GM12878 (cell line): ENCODE measurements at regions not wholly inside any gene's neighbourhood (a gene's known extent, or its start where the extent isn't known, plus 50 kb on each side); places are given as distances from the start of the nearest gene placed in this dataset.

ENCODE experiments used
- ATAC-seq: fragments of 200-7000 bp; cut with Tn5 transposase; 3 replicates; pipeline ENCODE4 v1.9.1; 2020; ENCODE audit warnings: mild to moderate bottlenecking, moderate library complexity
- BruUV-seq: library from RNA; stranded (reverse); fragments of 400-500 nt; replicated peaks from 2 replicates; lab custom pipeline; 2021; lab: Mats Ljungman, UMichigan
- CTCF ChIA-PET: fragments of 300-600 bp; sonication (Branson Sonifier 250); formaldehyde crosslinking; extraction: SDS; loops from one replicate; lab custom pipeline; 2021; ENCODE audit warnings: inconsistent platforms; lab: Yijun Ruan, JAX
- POLR2A ChIA-PET: fragments of 350-600 bp; formaldehyde crosslinking; extraction: SDS; loops from one replicate; lab custom pipeline; 2021; ENCODE audit warnings: inconsistent platforms; lab: Charles Lee
- RAD21 ChIA-PET: fragments of 300-600 bp; sonication (Branson Sonifier 250); formaldehyde crosslinking; loops from one replicate; lab custom pipeline; 2023; ENCODE audit warnings: antibody characterized with exemption; ENCODE audit not compliant: unreplicated experiment; lab: Charles Lee
- SMC1A ChIA-PET: fragments of 300-600 bp; sonication (Branson Sonifier 250); formaldehyde crosslinking; loops from one replicate; lab custom pipeline; 2023; ENCODE audit not compliant: unreplicated experiment, uncharacterized antibody; lab: Charles Lee
- DNase-seq: peaks from one replicate; pipeline ENCODE4 v3.0.0-alpha.2; 2011; ENCODE audit warnings: low read depth, low spot score
- FAIRE-seq: peaks from 3 replicates; lab custom pipeline; 2011; peaks lifted over from hg19 to GRCh38; lab: Jason Lieb, UNC
- H2AFZ ChIP-seq: 2 replicates; pipeline ENCODE4 v1.6.0; 2011; ENCODE audit warnings: low read depth, low read length, control low read depth; ENCODE audit not compliant: control insufficient read depth
- H3K27ac ChIP-seq: 2 replicates; pipeline ENCODE4 v1.5.1; 2011; ENCODE audit warnings: control low read depth; ENCODE audit not compliant: control insufficient read depth, insufficient read depth
- H3K27me3 ChIP-seq, 2 experiments: replicated peaks in 1 of 2; 2 replicates each; pipeline versions ENCODE4 v1.6.0 to v1.6.1; 2011; ENCODE audit warnings: low read length in 1 of 2; ENCODE audit not compliant: control insufficient read depth in 2 of 2, insufficient read depth in 2 of 2
- H3K36me3 ChIP-seq, 2 experiments: 2 replicates each; pipeline ENCODE4 v1.5.1; 2011; ENCODE audit warnings: low read length in 1 of 2; ENCODE audit not compliant: control insufficient read depth in 2 of 2, insufficient read depth in 2 of 2
- H3K4me1 ChIP-seq: 2 replicates; pipeline ENCODE4 v1.6.1; 2011; ENCODE audit warnings: mild to moderate bottlenecking, low read length, moderate library complexity, mixed read lengths; ENCODE audit not compliant: control insufficient read depth, insufficient read depth
- H3K4me2 ChIP-seq: 2 replicates; pipeline ENCODE4 v1.6.0; 2011; ENCODE audit warnings: control low read depth; ENCODE audit not compliant: control insufficient read depth, insufficient read depth
- H3K4me3 ChIP-seq: fragments of 200-600 bp; sonication (generic); 2 replicates; pipeline ENCODE4 v1.5.1; 2016
- H3K79me2 ChIP-seq: 2 replicates; pipeline ENCODE4 v1.6.0; 2011; ENCODE audit warnings: low read length; ENCODE audit not compliant: control insufficient read depth, insufficient read depth
- H3K9ac ChIP-seq: 2 replicates; pipeline ENCODE4 v1.8.0; 2011; ENCODE audit warnings: low read length, control low read depth, mixed read lengths; ENCODE audit not compliant: control insufficient read depth, insufficient read depth
- H3K9me3 ChIP-seq: replicated peaks from 3 replicates; pipeline ENCODE4 v1.5.1; 2011; ENCODE audit warnings: mild to moderate bottlenecking, low read length; ENCODE audit not compliant: control insufficient read depth, insufficient read depth
- H4K20me1 ChIP-seq: 2 replicates; pipeline ENCODE4 v1.6.0; 2011; ENCODE audit not compliant: control insufficient read depth, insufficient read depth
- ASH2L ChIP-seq: fragments of 300-600, 200-600 bp; sonication (generic); IDR thresholded peaks from 2 replicates; pipeline ENCODE4 v1.6.1; 2017; ENCODE audit warnings: low read depth, mild to moderate bottlenecking, borderline replicate concordance
- BACH1 ChIP-seq: fragments of 450-650 bp; IDR thresholded peaks from 2 replicates; pipeline ENCODE4 v1.6.1; 2017; ENCODE audit warnings: mild to moderate bottlenecking, borderline replicate concordance
- BHLHE40 ChIP-seq, 2 experiments: fragments of 450-650 bp in 1 of 2; IDR thresholded peaks; 2 replicates each; pipeline ENCODE4 v1.6.1; 2011 to 2017; ENCODE audit warnings: low read depth in 2 of 2, borderline replicate concordance in 1 of 2, improper control_type of control experiment in 1 of 2, low read length in 1 of 2, mild to moderate bottlenecking in 1 of 2
- CBX3 ChIP-seq: fragments of 200-600 bp; sonication (generic); IDR thresholded peaks from 2 replicates; pipeline ENCODE4 v1.6.1; 2016; ENCODE audit warnings: low read depth, borderline replicate concordance
- CBX5 ChIP-seq: sonication (generic); IDR thresholded peaks from 2 replicates; pipeline ENCODE4 v1.6.1; 2016; ENCODE audit warnings: low read depth, moderate library complexity, mild to moderate bottlenecking, inconsistent platforms
- CTCF ChIP-seq, 3 experiments: IDR thresholded peaks in 2 of 3; conservative IDR thresholded peaks in 1 of 3; 2 replicates each; pipeline ENCODE4 v1.5.1; 2011; ENCODE audit warnings: low read depth in 3 of 3, low read length in 3 of 3, mild to moderate bottlenecking in 3 of 3, control low read depth in 2 of 3, moderate library complexity in 2 of 3, inconsistent platforms in 1 of 3, mixed read lengths in 1 of 3; ENCODE audit not compliant: control insufficient read depth in 2 of 3, insufficient read depth in 1 of 3; ENCODE audit errors: extremely low read depth in 1 of 3
- ETV6 ChIP-seq, 2 experiments: fragments of 450-650 bp in 1 of 2; IDR thresholded peaks in 1 of 2; conservative IDR thresholded peaks in 1 of 2; 2 replicates each; pipeline ENCODE4 v1.6.1; 2014; ENCODE audit warnings: antibody characterized with exemption in 1 of 2, borderline replicate concordance in 1 of 2, low read depth in 1 of 2, mild to moderate bottlenecking in 1 of 2, moderate library complexity in 1 of 2
- EZH2 ChIP-seq: IDR thresholded peaks from 2 replicates; pipeline ENCODE4 v1.6.1; 2012; ENCODE audit warnings: low read depth, mild to moderate bottlenecking, control low read depth, inconsistent platforms, low read length, borderline replicate concordance; ENCODE audit not compliant: control insufficient read depth
- FOXM1 ChIP-seq: IDR thresholded peaks from 2 replicates; pipeline ENCODE4 v1.6.1; 2012; ENCODE audit warnings: low read depth, mild to moderate bottlenecking, inconsistent platforms, low read length, moderate library complexity
- MAX ChIP-seq: IDR thresholded peaks from 2 replicates; pipeline ENCODE4 v1.6.1; 2012; ENCODE audit warnings: low read depth, low read length, improper control_type of control experiment
- NFIC ChIP-seq: IDR thresholded peaks from 2 replicates; pipeline ENCODE4 v1.6.1; 2012; ENCODE audit warnings: low read depth, mild to moderate bottlenecking, inconsistent platforms, low read length, moderate library complexity
- NRF1 ChIP-seq: conservative IDR thresholded peaks from 2 replicates; pipeline ENCODE4 v1.6.1; 2011; ENCODE audit warnings: mild to moderate bottlenecking, low read depth, low read length, improper control_type of control experiment
- POLR2AphosphoS2 ChIP-seq: IDR thresholded peaks from 2 replicates; pipeline ENCODE4 v1.6.1; 2011; ENCODE audit warnings: low read depth, mild to moderate bottlenecking, low read length, improper control_type of control experiment, moderate library complexity
- SIX5 ChIP-seq: IDR thresholded peaks from 2 replicates; pipeline ENCODE4 v1.6.1; 2011; ENCODE audit warnings: mild to moderate bottlenecking, low read depth, low read length, moderate library complexity; ENCODE audit not compliant: severe bottlenecking
- SREBF1 ChIP-seq: IDR thresholded peaks from 2 replicates; pipeline ENCODE4 v1.6.1; 2012; ENCODE audit warnings: mild to moderate bottlenecking, low read length
- TBL1XR1 ChIP-seq: IDR thresholded peaks from 2 replicates; pipeline ENCODE4 v1.6.1; 2012; ENCODE audit warnings: low read depth, low read length, improper control_type of control experiment
- YBX1 ChIP-seq: fragments of 450-650 bp; IDR thresholded peaks from 2 replicates; pipeline ENCODE4 v1.6.1; 2016; ENCODE audit warnings: antibody characterized with exemption
- WGBS: methylation state at CpG from one replicate; pipeline ENCODE4 v1.1.6; 2016; ENCODE audit warnings: low lambda C conversion rate; ENCODE audit not compliant: insufficient replicate concordance, insufficient coverage; ENCODE audit errors: missing lambda C conversion rate; 5-methylcytosine and 5-hydroxymethylcytosine counted together
- in situ Hi-C: fragments of 300-500 bp; cut with MboI; formaldehyde crosslinking; loops from 9 replicates; pipeline ENCODE4 v1.14.3; 2018; ENCODE audit warnings: mixed read lengths
- intact Hi-C: fragments of 100-400 bp; cut with micrococcal nuclease; formaldehyde crosslinking; loops from one replicate; pipeline ENCODE4 v1.14.2; 2022; ENCODE audit not compliant: unreplicated experiment
- TF ChIP-seq, protein P1 (sequence below): IDR thresholded peaks from 2 replicates; pipeline ENCODE4 v1.6.1; 2011; ENCODE audit warnings: low read depth, low read length, improper control_type of control experiment, borderline replicate concordance

- ChIA-PET POLR2A (no interaction called here), RAD21 (no interaction called here), CTCF (no interaction called here), SMC1A (interaction anchor here (0.8 to 0.9 kb wide), 2 partner anchors 19 to 59 kb away, joined by 3 read pairs; no protein-coding TSS in a partner anchor)
- intact Hi-C loops, result no loop called here
- in situ Hi-C loops, result no loop called here
- H2AFZ ChIP-seq, result no peak overlapping the region
- 15% methylated on average over 4 of the region's 4 CpGs for WGBS
- no peak overlapping the region for H3K4me3 ChIP-seq
- no peaks in the 10 kb centered on the region for H3K36me3 ChIP-seq
- no peaks in the 10 kb centered on the region for H3K27me3 ChIP-seq
- no peak overlapping the region for H3K4me2 ChIP-seq
- FAIRE-seq (peak; percentile 70), DNase-seq (no peak), ATAC-seq (no peak)
- no peaks in the 10 kb centered on the region for H3K4me1 ChIP-seq
- no peak overlapping the region for H3K9ac ChIP-seq
- H3K9me3 ChIP-seq, result no peaks in the 10 kb centered on the region
- no peaks in the 10 kb centered on the region for H3K79me2 ChIP-seq
- no peak for TF ChIP-seq FOXM1
- TF ChIP-seq CTCF (IDR thresholded peaks at IDR 0.05 in 2 of 3, conservative IDR thresholded peaks at IDR 0.05 in 1 of 3; ENCODE audit: control insufficient read depth in 2 of 3, extremely low read depth in 1 of 3, insufficient read depth in 1 of 3, low read depth in 3 of 3, low read length in 3 of 3), result no peak
- TF ChIP-seq CBX3, result no peak
- TF ChIP-seq SIX5, result no peak
- TF ChIP-seq ETV6 (conservative IDR thresholded peaks at IDR 0.05 in 1 of 2, IDR thresholded peaks at IDR 0.05 in 1 of 2; ENCODE audit: borderline replicate concordance in 1 of 2, low read depth in 1 of 2), result no peak
- TF ChIP-seq CBX5, result no peak
- TF ChIP-seq YBX1, result no peak
- no peak for TF ChIP-seq SREBF1
- no peak for TF ChIP-seq POLR2AphosphoS2
- TF ChIP-seq, protein P1, sequence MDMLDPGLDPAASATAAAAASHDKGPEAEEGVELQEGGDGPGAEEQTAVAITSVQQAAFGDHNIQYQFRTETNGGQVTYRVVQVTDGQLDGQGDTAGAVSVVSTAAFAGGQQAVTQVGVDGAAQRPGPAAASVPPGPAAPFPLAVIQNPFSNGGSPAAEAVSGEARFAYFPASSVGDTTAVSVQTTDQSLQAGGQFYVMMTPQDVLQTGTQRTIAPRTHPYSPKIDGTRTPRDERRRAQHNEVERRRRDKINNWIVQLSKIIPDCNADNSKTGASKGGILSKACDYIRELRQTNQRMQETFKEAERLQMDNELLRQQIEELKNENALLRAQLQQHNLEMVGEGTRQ, result no peak
- no peak for TF ChIP-seq BHLHE40 (IDR thresholded peaks at IDR 0.05; ENCODE audit: borderline replicate concordance in 1 of 2, low read depth in 2 of 2, low read length in 1 of 2)
- TF ChIP-seq TBL1XR1, result no peak
- no peak for TF ChIP-seq NRF1
- TF ChIP-seq NFIC, result no peak
- no peak for TF ChIP-seq EZH2
- TF ChIP-seq BACH1, result no peak
- TF ChIP-seq ASH2L, result no peak
- no peak for TF ChIP-seq MAX
- no TSS peak for BruUV-seq
- H4K20me1 ChIP-seq, result no peaks in the 10 kb centered on the region
- no peak overlapping the region for H3K27ac ChIP-seq
These were observed 337.3 kb downstream of the OSR1 start for GRCh38 chr2:19021100-19021476.
